ENCODE measurements at regions not wholly inside any gene's neighbourhood (a gene's known extent, or its start where the extent isn't known, plus 50 kb on each side); places are given as distances from the start of the nearest gene placed in this dataset.

- TF ChIP-seq CTCF (IDR thresholded peaks at IDR 0.05; ENCODE audit: insufficient read depth, low read length, poor library complexity, severe bottlenecking) (no peak), EZH2phosphoT487 (conservative IDR thresholded peaks at IDR 0.05; ENCODE audit: low read length) (no peak)
Measured at GRCh38 chr1:186609183-186609582, 71.0 kb downstream of the PTGS2 start.
